Erythroblast (primary cell): ENCODE measurements at regions not wholly inside any gene's neighbourhood (a gene's known extent, or its start where the extent isn't known, plus 50 kb on each side); places are given as distances from the start of the nearest gene placed in this dataset.

Experiments
- DNase-seq, 2 experiments: peaks; one replicate each; lab custom pipeline; 2025; lab: John Stamatoyannopoulos, UW
- GATA1 ChIP-seq: IDR thresholded peaks from 2 replicates; pipeline ENCODE4 v1.6.1; 2011; ENCODE audit warnings: low read depth, mild to moderate bottlenecking, control low read depth, low read length, moderate library complexity
- POLR2A ChIP-seq: IDR thresholded peaks from 2 replicates; pipeline ENCODE4 v1.6.1; 2011; ENCODE audit warnings: mild to moderate bottlenecking, low read length

GRCh38 chr7:51645255-51645654 is 328.6 kb upstream of the COBL start:
- no peak for TF ChIP-seq GATA1
- no peak for TF ChIP-seq POLR2A
- no peak for DNase-seq

DNA sequence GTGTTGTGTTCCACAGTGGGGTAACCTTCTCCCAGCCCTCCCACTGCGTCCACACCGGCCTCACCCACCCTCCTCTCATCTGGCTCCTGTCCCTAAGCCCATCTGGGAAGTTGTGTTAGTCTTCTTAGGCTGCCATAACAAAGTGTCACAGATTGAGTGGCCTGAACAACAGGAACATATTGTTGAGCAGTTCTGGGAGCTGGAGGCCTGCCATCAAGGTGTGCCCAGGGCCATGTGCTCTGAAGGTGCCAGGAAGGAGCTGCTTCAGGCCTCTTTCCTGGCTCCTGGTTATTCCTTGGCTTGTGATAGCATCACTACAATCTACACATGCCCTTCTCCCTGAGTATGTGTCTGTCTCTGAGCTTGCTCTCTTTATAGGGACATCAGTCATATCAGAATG is 327.6 kb upstream of the COBL start:
- TF ChIP-seq POLR2A = no peak
- TF ChIP-seq GATA1 = no peak
- no peak for DNase-seq

- no peak for TF ChIP-seq GATA1
- TF ChIP-seq POLR2A = no peak
- DNase-seq = no peak
Observed at GRCh38 chr7:51640841-51641240, 324.2 kb upstream of the COBL start.

DNA sequence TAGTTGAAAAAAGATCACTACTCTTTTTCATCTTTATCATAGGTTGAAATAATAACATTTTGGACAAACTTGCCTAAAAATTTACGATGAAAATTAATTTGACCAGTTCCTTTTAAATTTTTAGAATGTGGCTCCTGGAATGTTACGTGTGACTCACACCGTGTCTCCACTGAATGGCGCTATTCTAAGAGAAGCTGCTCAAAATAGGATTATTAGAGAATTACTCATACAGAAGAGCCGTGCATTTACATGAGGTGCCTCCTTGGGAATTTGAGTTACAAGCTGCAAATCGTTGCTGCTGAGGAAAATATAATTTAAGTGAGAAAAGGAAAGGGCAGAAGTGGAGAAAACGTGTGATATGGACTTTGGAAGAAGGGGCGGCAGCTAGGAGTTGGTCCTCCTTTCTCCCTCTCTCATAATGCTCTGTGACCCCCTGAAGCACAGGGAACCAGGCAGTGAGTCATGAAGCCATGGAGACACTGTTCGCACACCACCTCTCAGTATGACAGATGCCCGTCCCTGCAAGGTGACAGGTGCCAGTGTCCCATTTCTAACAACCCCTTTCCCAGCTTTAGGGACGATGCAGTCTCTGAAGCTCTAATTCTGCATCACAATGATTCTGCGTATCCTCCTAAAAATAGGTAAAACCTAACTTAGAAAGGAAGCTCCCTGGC is 323.2 kb upstream of the COBL start:
- DNase-seq = no peak
- no peak for TF ChIP-seq GATA1
- TF ChIP-seq POLR2A = no peak

DNA sequence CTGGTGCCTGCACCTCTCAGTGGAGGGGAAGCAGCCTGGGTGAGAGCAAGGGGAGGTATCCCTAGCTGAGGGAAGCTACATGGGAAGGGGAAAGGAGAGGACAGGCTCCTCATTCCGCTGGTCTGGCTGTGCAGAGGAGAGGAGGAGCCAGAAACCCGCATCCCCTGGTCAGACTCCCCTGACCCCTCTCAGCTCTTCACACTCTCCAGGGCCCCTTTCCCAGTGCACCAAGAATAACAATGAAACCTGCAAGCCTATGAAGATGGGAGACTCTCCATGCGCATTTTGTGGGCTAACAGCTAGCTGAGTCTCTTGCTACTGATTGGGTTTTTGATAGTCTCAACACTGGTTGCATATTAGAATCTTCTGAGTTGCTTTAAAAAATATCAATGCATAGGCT is 319.9 kb upstream of the COBL start:
- TF ChIP-seq POLR2A (no peak), GATA1 (no peak)
- no peak for DNase-seq

DNA sequence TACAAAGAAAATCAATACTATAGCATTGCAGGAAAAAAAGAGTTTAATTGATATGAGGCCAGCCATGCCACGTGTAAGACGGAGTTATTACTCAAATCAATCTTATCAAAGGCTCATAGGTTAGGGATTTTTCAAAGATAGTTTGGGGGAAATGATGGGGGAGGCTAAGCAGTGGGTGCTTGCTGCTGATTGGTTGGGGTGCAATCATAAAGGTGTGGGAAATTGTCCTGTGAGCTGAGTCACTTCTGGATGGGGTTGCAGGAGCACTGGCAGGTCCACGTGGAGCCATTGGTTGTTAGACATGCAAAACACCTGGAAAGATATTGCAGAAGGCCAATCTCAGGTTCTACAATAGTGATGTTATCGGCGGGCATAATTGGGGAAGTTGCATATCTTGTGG is 319.2 kb upstream of the COBL start:
- TF ChIP-seq POLR2A = no peak
- no peak for TF ChIP-seq GATA1
- DNase-seq = no peak

DNA sequence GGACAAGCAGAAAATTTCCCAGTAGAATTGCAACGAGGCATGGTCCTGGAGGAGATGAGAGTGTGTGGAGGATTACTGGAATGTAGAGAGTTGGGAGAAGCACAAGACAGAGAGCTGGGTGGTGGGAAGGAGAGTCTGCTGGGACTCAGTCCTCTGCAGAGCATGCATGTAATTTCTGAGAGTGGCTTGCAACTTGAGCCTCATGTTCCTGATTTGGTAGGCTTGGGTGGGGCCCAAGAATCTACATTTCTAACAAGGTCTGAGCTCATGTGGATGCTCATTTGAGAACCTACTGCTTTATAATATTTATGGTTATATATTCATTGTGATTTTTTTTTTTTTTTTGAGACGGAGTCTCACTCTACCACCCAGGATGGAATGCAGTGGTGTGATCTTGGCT is 317.9 kb upstream of the COBL start:
- DNase-seq = no peak
- TF ChIP-seq POLR2A = no peak
- no peak for TF ChIP-seq GATA1

DNA sequence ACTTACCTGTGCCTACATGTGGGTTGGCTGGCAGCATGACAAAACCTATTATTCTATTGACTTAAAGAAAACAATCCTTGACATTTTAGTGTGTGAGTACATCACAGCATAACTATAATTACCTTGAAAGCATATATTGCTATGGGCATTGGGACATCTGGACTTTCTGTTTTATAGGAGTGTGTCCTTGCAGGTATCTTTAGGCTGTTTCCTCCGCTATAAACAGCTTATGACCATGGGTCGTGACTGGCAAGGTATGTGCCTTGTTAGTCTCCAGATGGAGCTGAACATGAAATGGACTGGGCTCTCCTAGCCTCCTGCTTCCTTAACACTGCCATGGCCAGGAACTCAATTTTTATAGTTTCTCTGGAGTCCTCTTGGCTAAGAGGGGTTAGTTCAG is 317.4 kb upstream of the COBL start:
- TF ChIP-seq POLR2A (no peak), GATA1 (no peak)
- DNase-seq = no peak

DNA sequence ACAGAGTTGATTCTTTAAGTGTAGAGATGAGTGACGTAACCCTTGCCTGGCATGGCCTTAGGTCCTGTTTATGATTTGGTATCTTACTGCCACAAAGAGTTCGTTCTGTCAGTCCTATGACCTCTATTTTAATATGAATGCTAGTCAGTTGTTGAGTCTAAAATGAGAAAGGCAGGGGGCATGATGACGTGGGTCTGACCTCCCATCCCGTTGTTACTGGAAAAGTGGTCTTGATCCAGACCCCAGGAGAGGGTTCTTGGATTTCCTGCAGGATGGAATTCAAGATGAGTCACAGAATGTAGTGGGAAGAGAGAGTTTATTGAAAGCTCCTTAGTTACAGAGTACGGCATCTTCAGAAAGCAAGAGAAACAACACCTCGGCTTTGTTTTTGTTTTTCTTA is 317.0 kb upstream of the COBL start:
- TF ChIP-seq GATA1 = no peak
- TF ChIP-seq POLR2A = no peak
- no peak for DNase-seq

- no peak for TF ChIP-seq POLR2A
- no peak for TF ChIP-seq GATA1
- no peak for DNase-seq
Observed at GRCh38 chr7:51633006-51633405, 316.4 kb upstream of the COBL start.

GRCh38 chr7:51630933-51631332 is 314.3 kb upstream of the COBL start:
- no peak for DNase-seq
- TF ChIP-seq GATA1 (no peak), POLR2A (no peak)

DNA sequence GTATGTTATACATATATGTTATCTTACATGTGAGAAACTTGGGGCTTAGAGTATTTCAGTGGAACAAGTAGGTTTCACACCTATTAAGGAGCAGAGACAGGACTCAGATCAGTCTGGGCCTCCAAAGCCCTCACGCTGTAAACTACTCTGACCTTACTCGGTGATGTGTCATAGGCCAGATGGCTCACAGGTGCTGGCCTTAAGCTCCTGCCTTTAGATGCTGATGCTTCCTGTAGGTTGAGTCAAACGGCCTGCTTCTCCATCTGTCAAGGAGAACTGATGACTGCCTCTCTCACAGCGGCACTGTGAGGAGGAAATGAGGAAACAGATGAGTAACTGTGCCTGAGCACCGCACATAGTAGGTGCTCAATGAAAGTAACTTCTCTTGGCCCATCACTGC is 312.6 kb upstream of the COBL start:
- no peak for DNase-seq

GRCh38 chr7:51621956-51622355 is 305.3 kb upstream of the COBL start:
- no peak for TF ChIP-seq POLR2A
- TF ChIP-seq GATA1 = no peak

More for the DNA sequence above, 312.6 kb upstream of the COBL start:
- TF ChIP-seq GATA1 (no peak), POLR2A (no peak)

GRCh38 chr7:51620706-51621105 is 304.1 kb upstream of the COBL start:
- TF ChIP-seq POLR2A = no peak
- TF ChIP-seq GATA1 = no peak
- no peak for DNase-seq

More at GRCh38 chr7:51621956-51622355, 305.3 kb upstream of the COBL start:
- DNase-seq = no peak

- no peak for TF ChIP-seq GATA1
- TF ChIP-seq POLR2A = no peak
- DNase-seq = no peak
Observed at GRCh38 chr7:51619880-51620279, 303.3 kb upstream of the COBL start.
